ENCODE measurements at regions not wholly inside any gene's neighbourhood (a gene's known extent, or its start where the extent isn't known, plus 50 kb on each side); places are given as distances from the start of the nearest gene placed in this dataset.

GRCh38 chr10:59553162-59553900 lies 156.3 kb downstream of the SLC16A9 start:
- DNase-seq, result no peak

DNA sequence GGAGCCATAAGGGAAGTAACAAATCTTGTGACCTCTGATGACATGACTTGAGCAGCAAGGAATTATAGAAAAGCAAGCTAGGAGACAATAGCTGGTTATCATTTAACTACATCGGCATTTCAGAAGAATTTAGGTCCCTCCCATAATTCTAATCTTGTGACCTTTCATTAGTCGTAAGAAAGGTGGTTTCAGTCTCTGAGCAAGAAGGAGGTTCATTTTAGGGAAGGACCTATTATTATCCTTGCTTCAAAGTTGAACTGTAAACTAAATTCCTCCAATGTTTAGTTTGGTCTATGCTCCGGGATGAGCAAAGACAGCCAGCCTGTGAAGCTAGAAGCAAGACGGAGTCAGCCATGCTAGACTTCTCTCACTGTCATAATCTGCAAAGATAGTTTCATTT lies 159.6 kb downstream of the SLC16A9 start:
- DNase-seq, result no peak

- no peak for DNase-seq
These were observed 171.0 kb downstream of the SLC16A9 start for GRCh38 chr10:59538623-59539022.

DNA sequence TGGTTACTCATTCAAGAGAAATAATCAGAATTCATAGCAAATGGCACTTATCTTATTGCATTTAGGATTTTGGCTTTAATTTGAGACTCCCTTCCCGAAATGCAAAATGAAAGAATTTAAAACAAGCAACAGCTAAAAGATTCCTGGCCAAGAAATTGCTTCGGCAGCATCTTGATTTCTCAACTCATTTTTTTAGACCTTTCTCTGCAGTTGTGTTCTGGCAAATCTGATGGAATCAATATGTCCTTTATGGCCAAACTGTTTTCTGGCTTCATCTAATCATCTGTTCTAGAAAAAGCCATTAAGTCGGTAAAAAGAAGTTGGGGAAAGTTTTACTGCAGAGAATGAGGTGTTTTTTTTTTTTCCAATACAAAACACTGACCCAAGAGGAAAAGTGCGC lies 172.1 kb downstream of the SLC16A9 start:
- DNase-seq, result no peak

DNA sequence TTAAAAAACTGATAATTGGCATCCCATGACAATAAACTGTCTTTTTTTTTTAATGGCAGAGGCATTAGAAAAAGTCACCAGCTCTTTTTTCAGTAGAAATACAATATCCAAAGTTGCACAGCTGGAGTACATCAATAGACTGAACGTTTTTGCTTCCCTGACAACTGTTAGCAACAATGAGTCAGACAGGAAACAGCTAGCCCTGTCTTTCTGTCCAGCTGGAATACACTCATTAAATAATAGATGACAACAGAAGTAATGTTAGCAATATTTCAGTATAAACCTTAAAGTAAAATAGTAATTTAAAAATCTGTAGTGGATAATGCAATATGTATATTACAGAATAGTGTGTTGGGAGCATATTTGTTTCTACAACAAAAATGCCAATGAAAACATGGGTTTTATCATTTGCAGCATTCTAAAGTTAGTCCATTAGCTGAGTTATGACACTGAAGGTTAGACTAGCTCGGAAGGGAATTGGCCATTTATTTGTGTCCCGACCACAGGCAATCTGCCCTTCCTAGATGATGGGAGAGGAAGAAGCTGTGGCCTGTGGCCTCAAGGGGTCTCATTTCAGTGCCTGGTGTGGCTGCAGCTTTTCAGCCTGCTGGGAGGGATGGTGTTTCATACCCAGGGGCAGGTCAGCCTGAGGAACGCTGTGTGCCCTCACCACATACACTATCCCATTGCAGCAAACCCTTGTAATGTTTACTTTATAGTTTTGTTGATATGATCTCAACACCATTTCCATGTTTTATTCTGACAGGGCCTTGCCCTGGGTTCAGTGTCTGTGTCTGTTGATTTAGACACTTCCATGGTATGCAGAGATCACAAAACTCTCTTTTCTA lies 173.3 kb downstream of the SLC16A9 start:
- peak; percentile 17 for DNase-seq

- no peak for DNase-seq
These were observed 162.0 kb upstream of the FAM13C start for GRCh38 chr10:59524348-59524747.

DNA sequence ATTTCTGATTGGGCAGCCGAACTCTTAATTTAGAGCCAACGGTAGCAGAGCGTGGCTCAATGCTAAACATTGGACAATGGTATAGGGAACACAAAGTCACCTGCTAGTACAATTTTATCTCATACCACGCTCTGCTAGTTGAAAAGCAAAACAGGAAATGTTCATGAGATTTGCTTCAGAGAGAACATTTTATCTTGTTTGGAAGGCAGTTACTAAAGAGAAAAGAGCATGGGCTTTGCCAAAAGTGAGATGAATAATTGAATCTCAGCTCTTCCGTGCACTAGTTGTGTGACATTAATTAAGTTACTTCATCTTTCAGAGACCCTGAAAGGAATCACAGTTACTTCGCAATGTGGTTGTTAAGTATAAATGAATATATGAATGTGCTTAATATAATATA lies 161.5 kb upstream of the FAM13C start:
- no peak for DNase-seq

GRCh38 chr10:59517996-59518395 lies 155.6 kb upstream of the FAM13C start:
- DNase-seq, result no peak

DNA sequence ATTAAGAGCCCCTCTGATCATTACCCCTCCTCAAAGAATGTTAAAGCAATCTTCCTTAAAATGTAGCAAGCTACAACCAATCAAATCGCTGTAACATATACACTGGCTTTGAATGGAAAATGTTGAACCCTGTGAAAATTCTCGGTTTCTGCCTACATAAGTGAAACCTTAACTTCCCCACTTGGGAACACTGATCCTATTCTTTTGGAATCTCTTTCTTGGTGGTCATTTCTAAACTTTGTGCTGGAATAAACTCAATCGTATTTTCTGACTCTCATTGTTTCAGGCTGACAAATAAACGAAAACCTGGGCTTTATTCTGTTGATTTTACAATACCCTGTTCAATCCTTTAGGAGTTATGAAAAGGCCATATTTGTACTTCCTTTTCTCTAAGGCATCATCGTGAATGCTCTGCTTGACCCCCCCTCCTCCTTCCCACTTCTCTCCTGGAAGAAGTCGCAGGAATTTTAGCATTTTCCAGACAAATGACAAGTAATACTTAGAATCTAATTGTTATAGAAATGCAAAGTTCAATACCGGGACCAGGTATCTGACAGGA lies 155.1 kb upstream of the FAM13C start:
- DNase-seq, result no peak

DNA sequence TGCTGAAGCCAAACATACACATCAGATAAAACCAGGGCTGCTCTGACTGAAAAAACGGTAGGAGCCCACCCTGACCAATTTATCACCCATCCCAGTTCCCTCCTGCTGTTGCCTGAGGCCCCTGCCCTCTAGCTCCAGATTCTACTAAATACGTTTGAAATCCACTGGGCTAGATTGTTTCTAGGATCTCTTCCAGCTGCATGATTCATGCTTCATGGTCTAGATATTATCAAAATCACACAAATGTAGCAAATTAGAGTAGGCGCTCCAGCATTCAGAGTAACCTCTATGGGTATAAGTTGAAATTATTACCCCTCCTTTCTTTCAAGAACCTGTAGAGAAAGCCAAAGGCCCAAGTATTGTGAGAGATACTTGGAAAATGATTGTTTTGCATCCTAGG lies 151.2 kb upstream of the FAM13C start:
- DNase-seq, result no peak

- no peak for DNase-seq
These were observed 150.6 kb upstream of the FAM13C start for GRCh38 chr10:59512951-59513350.

DNA sequence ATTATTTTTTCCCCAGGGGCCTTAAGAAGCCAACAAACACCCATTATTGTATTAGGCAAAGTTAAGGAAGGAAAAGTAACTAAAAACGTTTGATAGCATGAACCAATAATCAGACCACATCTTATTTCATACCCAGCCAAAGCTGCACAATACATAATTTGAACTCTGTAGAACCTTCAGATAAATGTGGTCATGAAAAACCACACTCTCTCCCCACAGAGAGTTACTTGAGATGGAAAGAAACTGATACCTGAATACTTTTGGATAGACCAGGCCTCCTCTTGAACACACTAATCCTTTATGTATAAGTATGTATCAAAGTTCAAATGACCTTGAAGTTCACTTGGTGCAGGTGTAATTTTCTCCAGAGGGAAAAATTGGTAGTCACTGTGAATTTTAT lies 146.6 kb upstream of the FAM13C start:
- DNase-seq, result no peak

- DNase-seq, result no peak
These were observed 145.9 kb upstream of the FAM13C start for GRCh38 chr10:59508296-59508695.

GRCh38 chr10:59505926-59506325 lies 143.6 kb upstream of the FAM13C start:
- no peak for DNase-seq

GRCh38 chr10:59499460-59499859 lies 137.1 kb upstream of the FAM13C start:
- DNase-seq, result no peak

DNA sequence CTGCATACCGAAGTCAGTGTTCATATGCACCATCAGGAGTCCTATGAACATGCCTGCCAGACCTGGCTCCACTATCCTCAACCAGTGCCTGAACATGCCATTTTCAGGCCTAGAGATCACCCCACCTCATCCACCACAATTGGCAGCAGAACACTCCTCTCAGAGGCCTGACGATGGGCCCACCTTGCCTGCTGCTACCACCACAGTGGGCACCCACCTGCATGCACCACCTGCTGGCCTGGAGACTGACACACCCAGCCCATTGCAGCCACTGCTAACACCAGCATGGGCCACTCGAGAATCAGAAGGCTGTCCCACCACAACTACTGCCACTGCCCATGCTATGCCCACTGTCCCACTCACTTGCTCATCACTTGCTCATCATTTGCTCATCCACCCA lies 130.7 kb upstream of the FAM13C start:
- no peak for DNase-seq

DNA sequence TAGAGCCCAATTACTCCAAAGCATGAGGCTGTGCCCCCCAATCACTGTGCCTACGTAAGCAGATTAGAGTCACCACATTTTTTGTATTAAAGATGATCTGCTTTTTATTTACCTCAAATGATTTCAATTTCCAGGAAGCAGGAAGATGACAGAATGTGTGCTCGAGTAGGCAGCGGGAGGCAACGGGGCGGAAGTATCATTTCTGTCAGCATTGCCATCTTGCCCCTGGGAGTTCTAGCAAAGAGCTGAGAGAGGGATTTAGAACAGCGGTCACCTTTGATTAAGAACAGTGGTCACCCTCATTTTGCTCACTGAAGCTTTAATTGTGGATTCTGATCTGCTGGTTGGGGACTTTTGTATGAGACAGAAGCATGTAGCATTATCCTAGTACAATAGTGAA lies 117.1 kb upstream of the FAM13C start:
- no peak for DNase-seq

GRCh38 chr10:59470570-59470969 lies 108.2 kb upstream of the FAM13C start:
- DNase-seq, result no peak

GRCh38 chr10:59465088-59465487 lies 102.7 kb upstream of the FAM13C start:
- no peak for DNase-seq

GRCh38 chr10:59464483-59464882 lies 102.1 kb upstream of the FAM13C start:
- no peak for DNase-seq

- no peak for DNase-seq
These were observed 101.6 kb upstream of the FAM13C start for GRCh38 chr10:59463909-59464308.

- DNase-seq, result no peak
These were observed 98.3 kb upstream of the FAM13C start for GRCh38 chr10:59460601-59461000.

- no peak for DNase-seq
These were observed 93.8 kb upstream of the FAM13C start for GRCh38 chr10:59456199-59456598.
